GM23338 (cell line): ENCODE measurements at regions not wholly inside any gene's neighbourhood (a gene's known extent, or its start where the extent isn't known, plus 50 kb on each side); places are given as distances from the start of the nearest gene placed in this dataset.

Experiments used
- ATAC-seq: fragments of 200-7000 bp; cut with Tn5 transposase; 3 replicates; pipeline ENCODE4 v1.9.1; 2020
- DNase-seq: peaks from one replicate; pipeline ENCODE4 v3.0.0-alpha.2; 2015; ENCODE audit warnings: low spot score
- H2AFZ ChIP-seq: fragments of 200-600 bp; sonication (generic); 2 replicates; pipeline ENCODE4 v1.8.0; 2016; ENCODE audit warnings: antibody characterized with exemption, mild to moderate bottlenecking, moderate library complexity
- H3F3A ChIP-seq: fragments of 200-600 bp; sonication (generic); replicated peaks from 2 replicates; pipeline ENCODE4 v1.8.0; 2017; ENCODE audit warnings: antibody characterized with exemption, mixed run types, low read depth
- H3K27ac ChIP-seq: fragments of 200-600 bp; sonication (generic); 2 replicates; pipeline ENCODE4 v1.6.1; 2016; ENCODE audit warnings: low read depth
- H3K27me3 ChIP-seq: fragments of 200-600 bp; sonication (generic); 2 replicates; pipeline ENCODE4 v1.8.0; 2016; ENCODE audit warnings: mild to moderate bottlenecking, mixed run types, moderate library complexity; ENCODE audit not compliant: insufficient read depth
- H3K36me3 ChIP-seq: fragments of 200-600 bp; sonication (generic); 2 replicates; pipeline ENCODE4 v1.8.0; 2016; ENCODE audit warnings: mild to moderate bottlenecking; ENCODE audit not compliant: insufficient read depth
- H3K4me1 ChIP-seq: fragments of 200-600 bp; sonication (generic); 2 replicates; pipeline ENCODE4 v1.8.0; 2016; ENCODE audit warnings: mild to moderate bottlenecking, moderate library complexity; ENCODE audit not compliant: insufficient read depth
- H3K4me2 ChIP-seq: fragments of 200-600 bp; sonication (generic); 2 replicates; pipeline ENCODE4 v1.7.1; 2017; ENCODE audit warnings: mixed run types
- H3K4me3 ChIP-seq: fragments of 200-600 bp; sonication (generic); 2 replicates; pipeline ENCODE4 v1.6.1; 2016; ENCODE audit warnings: mixed run types
- H3K79me2 ChIP-seq: fragments of 200-600 bp; sonication (generic); replicated peaks from 2 replicates; pipeline ENCODE4 v1.8.0; 2017; ENCODE audit warnings: mild to moderate bottlenecking; ENCODE audit not compliant: insufficient read depth
- H3K9me2 ChIP-seq: fragments of 200-600 bp; sonication (generic); 2 replicates; pipeline ENCODE4 v1.8.0; 2017; ENCODE audit not compliant: insufficient read depth
- H4K20me1 ChIP-seq: fragments of 200-600 bp; sonication (generic); replicated peaks from 2 replicates; pipeline ENCODE4 v1.8.0; 2017; ENCODE audit warnings: mild to moderate bottlenecking; ENCODE audit not compliant: insufficient read depth
- H3K27ac Mint-ChIP-seq: 2 replicates; pipeline ENCODE4 v1.8.0; 2020; ENCODE audit warnings: inconsistent platforms, mild to moderate bottlenecking, moderate library complexity, mixed read lengths
- H3K27me3 Mint-ChIP-seq: 3 replicates; pipeline ENCODE4 v1.8.0; 2022; ENCODE audit warnings: low read depth, mild to moderate bottlenecking, moderate library complexity, mixed read lengths, inconsistent platforms; ENCODE audit not compliant: insufficient read depth, poor library complexity
- H3K36me3 Mint-ChIP-seq: 3 replicates; pipeline ENCODE4 v1.8.0; 2021; ENCODE audit warnings: low read depth, mild to moderate bottlenecking, inconsistent platforms, moderate library complexity, mixed read lengths
- H3K4me1 Mint-ChIP-seq: 3 replicates; pipeline ENCODE4 v1.8.0; 2020; ENCODE audit warnings: mild to moderate bottlenecking, inconsistent platforms, mixed read lengths
- H3K4me3 Mint-ChIP-seq: 3 replicates; pipeline ENCODE4 v1.8.0; 2021; ENCODE audit warnings: moderate library complexity, mild to moderate bottlenecking, inconsistent platforms, mixed read lengths
- H3K9me3 Mint-ChIP-seq: 3 replicates; pipeline ENCODE4 v1.8.0; 2020; ENCODE audit warnings: moderate library complexity, mild to moderate bottlenecking, inconsistent platforms, mixed read lengths
- ETS1 ChIP-seq: IDR thresholded peaks from 2 replicates; pipeline ENCODE4 v1.6.1; 2016; ENCODE audit warnings: antibody characterized with exemption
- EZH2 ChIP-seq: fragments of 200-600 bp; sonication (generic); IDR thresholded peaks from one replicate; pipeline ENCODE4 v1.8.0; 2017; ENCODE audit warnings: antibody characterized with exemption, mild to moderate bottlenecking, low read depth; ENCODE audit not compliant: unreplicated experiment
- POLR2AphosphoS5 ChIP-seq: IDR thresholded peaks from 2 replicates; pipeline ENCODE4 v1.6.1; 2016; ENCODE audit warnings: antibody characterized with exemption, low read depth
- ZNF114 ChIP-seq: fragments of 250-450 bp; sonication (Bioruptor Pico); IDR thresholded peaks from 2 replicates; pipeline ENCODE4 v1.5.0; 2020; ENCODE audit warnings: mild to moderate bottlenecking, moderate library complexity
- ZNF462 ChIP-seq: fragments of 250-450 bp; sonication (Bioruptor Pico); IDR thresholded peaks from 2 replicates; pipeline ENCODE4 v1.5.0; 2020; ENCODE audit warnings: mild to moderate bottlenecking, moderate library complexity

GRCh38 chr2:142463047-142463446 is 332.2 kb upstream of the LRP1B start (continued):
- no peak for TF ChIP-seq ZNF462
- no peak for TF ChIP-seq EZH2
- TF ChIP-seq ETS1: no peak
- no peak for TF ChIP-seq ZNF114

- Histone ChIP-seq H3F3A (no peaks in the 10 kb centered on the region), H4K20me1 (no peaks in the 10 kb centered on the region), H3K4me3 (no peak overlapping the region), H3K27ac (no peak overlapping the region), H3K4me2 (no peak overlapping the region), H2AFZ (peak overlapping the region; percentile 29; the same call in 1 of the 2 replicates), H3K36me3 (no peaks in the 10 kb centered on the region), H3K4me1 (no peaks in the 10 kb centered on the region), H3K27me3 (no peaks in the 10 kb centered on the region), H3K79me2 (no peaks in the 10 kb centered on the region), H3K9me2 (no peaks in the 10 kb centered on the region)
- Mint-ChIP-seq H3K27me3 (no peaks in the 10 kb centered on the region), H3K4me3 (no peak overlapping the region), H3K27ac (no peak overlapping the region), H3K36me3 (no peaks in the 10 kb centered on the region), H3K4me1 (no peaks in the 10 kb centered on the region), H3K9me3 (no peaks in the 10 kb centered on the region)
- ATAC-seq (no peak), DNase-seq (no peak)
- TF ChIP-seq POLR2AphosphoS5: no peak
- no peak for TF ChIP-seq EZH2
Observed at GRCh38 chr2:142462306-142462705, 331.5 kb upstream of the LRP1B start.
